ENCODE measurements at regions not wholly inside any gene's neighbourhood (a gene's known extent, or its start where the extent isn't known, plus 50 kb on each side); places are given as distances from the start of the nearest gene placed in this dataset.

DNA sequence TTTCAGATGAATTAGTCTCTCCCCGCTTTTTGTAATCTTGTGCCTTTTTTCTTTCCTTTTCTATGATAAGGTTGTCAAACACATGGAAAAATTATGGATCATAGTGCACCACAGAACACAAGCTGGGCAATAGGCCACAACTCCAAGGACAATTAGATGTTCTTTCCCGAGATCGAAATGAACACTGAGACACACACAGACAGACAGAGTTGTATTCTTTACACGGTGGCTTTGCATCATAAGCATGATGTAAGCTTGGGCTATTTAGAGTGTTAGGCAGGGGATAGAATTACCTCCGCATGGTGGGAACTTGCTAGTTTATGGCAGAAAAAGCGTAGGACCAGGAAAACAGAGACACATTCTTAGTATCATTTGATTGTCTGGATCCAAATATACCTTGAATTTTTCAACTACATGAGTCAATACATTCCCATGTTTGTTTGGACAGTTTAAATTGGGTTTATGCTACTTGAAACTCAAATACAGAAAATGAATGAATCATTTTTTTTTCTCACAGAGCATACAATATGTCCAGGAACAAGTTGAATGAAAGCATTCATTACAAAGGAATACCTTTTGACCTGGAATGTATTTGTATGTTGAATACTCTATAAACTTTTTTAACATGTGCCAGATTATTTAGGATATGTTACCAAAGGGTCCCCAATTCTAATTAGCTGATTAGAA, 1611.5 kb upstream of the TMEFF2 start:
- DNase-seq = no peak

- no peak for DNase-seq
Measured at GRCh38 chr2:193796847-193797246, 1602.1 kb upstream of the TMEFF2 start.

DNA sequence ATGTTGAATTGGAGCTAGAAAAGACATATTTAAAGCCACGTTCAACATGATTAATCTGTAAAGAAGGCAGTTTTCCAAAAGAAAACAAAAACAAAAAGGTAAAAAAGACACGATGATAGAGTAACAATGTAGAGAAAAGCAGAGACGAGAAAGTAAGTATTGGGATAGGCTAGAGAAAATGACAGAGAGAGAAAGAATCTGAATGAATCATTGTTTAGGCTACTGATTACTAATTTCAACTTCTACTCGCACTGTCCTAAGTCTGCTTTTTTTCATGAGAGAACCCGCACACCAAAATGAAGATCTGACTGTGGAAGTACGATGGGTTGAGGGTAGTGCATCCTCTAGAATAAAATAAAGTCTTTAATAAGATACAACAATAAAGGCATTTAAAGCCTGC, 1599.2 kb upstream of the TMEFF2 start:
- peak; percentile 34 for DNase-seq

DNA sequence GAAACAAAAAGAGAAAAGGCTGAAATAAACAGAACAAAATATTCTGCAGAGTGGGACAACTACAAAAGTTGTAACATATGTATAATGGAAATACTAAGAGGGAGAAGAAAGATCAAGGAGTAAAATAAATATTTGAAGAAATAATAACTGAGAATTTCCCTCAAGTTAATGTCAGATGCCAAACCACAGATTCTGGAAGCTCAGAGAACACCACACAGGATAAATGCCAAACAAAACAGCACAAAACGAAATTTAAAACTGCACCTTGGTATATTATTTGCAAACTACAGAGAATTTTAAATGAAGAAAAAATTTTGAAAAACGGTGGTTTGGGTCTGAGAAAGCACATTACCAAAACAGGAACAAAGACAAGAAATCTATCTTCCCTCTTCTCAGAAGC, 1588.9 kb upstream of the TMEFF2 start:
- DNase-seq = no peak

DNA sequence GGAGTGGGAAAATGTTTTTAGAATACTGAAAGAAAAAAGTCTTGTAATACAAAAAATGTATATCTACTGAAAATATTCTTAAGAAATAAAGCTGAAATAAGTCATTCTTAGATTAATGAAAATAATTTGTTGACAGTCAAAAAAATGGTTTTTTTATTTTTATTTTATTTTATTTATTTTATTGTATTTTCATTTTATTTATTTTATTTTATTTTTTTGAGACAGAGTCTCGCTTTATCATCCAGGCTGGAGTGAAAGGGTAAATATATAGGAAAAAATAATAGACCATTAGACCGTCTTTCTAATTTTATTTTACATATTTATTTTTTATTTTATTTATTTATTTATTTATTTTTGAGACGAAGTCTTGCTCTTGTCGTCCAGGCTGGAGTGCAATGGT, 1583.6 kb upstream of the TMEFF2 start:
- no peak for DNase-seq

GRCh38 chr2:193776988-193777387, 1582.3 kb upstream of the TMEFF2 start:
- DNase-seq = no peak

GRCh38 chr2:193774166-193774565, 1579.4 kb upstream of the TMEFF2 start:
- no peak for DNase-seq

DNA sequence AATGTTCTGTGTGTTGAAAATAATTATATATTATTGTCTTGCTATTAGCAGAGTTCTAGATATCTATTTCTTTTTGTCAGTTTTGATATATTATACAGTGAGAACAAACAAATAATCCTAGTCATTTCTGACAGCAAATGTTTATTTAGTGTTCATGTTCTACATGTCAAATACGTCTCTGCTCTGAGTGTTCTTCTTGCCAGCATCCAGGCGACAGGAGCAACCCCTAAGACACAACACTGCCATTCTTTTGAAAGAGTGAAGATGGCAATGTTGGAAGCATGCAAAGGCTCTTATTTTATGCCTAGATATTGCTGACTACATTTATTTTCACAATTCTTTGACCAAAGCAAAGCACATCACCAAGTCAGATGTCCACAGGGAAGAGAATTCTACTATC, 1556.6 kb upstream of the TMEFF2 start:
- DNase-seq = no peak

DNA sequence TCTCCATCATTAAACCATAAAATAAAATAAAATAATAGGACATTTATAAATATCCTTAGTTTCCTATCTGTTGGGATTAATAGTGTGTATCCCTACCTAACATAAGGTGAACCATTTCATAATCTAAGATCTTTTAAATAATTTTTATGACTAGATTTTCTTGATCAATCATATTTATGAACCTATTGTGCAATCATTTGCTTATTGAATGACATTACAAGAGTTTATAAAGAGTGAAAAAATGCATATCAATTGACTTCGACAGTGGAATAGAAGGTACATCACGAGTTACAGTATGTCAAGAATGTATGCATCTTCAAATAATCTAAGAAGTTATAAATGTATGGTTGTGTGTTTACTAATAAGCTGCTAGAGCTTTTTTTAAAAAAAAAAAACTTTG, 1554.8 kb upstream of the TMEFF2 start:
- DNase-seq = no peak

DNA sequence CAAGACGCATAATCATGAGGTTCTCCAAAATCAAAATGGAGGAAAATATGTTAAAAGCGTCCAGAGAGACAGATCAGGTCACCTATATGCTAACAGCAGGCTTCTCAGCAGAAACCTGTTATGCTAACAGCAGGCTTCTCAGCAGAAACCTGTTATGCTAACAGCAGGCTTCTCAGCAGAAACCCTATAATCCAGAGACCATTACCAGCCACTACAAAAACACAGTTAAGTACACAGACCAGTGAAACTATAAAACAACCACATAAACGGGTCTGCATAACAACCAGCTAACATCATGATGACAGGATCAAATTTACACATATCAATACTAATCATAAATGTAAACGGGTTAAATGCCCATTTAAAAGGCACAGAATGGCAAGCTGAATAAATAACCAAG, 1548.4 kb upstream of the TMEFF2 start:
- DNase-seq = no peak

DNA sequence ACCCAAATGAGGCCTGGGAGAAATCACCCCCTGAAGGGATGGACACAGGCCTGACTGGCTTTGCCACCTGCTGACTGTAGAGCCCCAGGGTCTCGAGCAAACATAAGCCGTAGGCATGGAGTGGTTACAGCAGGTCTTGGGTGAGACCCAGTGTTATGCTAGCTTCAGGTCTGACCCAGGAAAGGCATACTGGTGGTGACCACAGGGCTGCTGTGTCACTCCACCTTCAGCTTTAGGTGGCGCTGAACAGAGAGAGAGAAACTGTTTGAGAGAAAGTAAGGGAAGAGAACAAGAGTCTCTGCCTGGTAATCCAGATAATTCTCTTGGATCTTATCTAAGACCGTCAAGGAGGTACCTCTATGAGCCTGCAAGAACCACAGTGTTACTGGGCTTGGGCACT, 1544.2 kb upstream of the TMEFF2 start:
- no peak for DNase-seq

DNA sequence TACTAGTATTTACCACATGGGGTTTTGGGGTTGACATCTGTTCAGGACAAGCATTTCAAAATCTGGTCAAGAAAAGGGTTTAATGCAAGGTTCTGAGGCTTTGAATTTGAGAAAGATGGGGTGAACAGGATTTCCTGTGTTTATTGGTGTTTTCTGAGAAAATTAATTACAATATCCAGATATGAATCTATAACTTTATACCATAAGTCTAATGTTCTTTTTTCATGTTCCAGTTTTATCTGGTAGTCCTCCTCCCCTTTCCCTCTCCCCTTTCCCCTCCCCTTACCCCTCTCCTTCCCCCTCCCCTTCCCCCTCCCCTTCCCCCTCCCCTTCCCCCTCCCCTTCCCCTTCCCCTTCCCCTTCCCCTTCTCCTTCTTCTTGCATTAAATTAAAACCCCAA, 1518.2 kb upstream of the TMEFF2 start:
- no peak for DNase-seq

DNA sequence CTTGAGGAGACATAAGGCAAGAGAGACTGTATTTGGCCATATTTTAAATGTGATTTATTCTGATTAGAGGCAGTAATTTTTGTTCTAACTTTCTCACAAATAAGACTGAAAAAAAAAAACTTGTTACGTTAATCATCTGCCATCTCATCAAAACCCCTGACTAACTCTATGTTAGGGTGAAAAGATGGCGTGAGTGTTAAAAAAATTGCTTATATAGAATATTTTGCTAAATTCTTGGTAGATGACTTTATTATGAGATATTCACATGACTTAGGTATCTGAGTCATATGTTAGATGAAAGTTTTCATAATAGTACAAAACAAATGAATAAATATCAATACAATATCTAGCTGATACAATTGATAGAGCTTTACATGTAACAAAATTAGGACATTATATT, 1508.7 kb upstream of the TMEFF2 start:
- no peak for DNase-seq

DNA sequence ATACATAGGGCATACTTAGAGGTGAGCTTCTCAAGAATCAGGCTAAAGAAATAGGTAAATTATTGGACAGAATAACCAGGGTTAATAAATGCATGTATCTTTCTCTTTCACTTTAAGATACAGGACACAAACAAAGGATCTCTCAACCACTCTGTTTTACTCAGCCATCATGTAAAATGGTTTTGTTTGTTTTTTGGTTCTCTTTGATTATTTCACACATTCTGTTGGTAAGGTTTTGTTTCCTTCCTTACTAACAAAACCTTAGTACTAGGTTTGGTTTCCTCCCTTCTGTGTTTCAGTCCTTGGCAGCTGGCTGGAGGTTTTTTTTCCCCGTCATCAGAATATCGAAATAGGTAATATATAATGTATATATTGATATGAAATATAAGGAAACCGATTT, 1506.8 kb upstream of the TMEFF2 start:
- no peak for DNase-seq

DNA sequence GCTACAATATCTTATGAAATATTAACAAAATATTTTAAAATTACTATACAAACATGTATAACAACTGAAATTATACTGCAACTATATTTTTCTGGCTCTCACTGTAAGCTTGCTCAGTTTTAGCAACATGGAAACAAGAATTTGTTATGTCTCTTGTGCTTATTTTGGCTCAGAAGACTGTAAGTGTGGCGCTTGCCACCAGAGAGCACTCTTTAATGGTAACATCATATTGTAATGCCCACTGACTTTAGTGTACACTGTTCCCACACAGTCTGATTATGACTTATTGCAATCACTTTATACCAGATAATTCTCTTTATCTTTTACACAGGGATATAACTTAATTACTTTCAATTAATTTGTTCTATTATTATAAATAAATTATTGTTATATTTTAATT, 1500.6 kb upstream of the TMEFF2 start:
- peak; percentile 40 for DNase-seq

GRCh38 chr2:193693758-193694157, 1499.0 kb upstream of the TMEFF2 start:
- DNase-seq = no peak

- no peak for DNase-seq
Measured at GRCh38 chr2:193690572-193690971, 1495.8 kb upstream of the TMEFF2 start.

DNA sequence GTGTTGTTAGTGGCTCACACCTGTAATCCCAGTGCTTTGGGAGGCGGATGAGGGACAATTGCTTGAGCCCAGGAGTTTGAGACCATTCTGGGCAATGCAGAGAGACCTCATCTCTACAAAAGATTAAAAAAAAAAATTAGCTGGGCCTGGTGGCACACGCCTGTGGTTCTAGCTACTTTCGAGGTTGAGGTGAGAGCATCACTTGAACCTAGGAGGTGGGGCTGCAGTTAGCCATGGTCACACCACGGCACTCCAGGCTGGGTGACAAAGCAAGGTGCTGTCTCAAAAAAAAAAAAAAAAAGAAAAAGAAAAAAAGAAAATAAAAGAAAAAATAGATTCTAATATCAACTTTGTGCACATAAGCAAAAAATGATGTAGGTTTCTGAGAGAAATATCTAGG, 1492.5 kb upstream of the TMEFF2 start:
- no peak for DNase-seq

GRCh38 chr2:193679847-193680246, 1485.1 kb upstream of the TMEFF2 start:
- DNase-seq = no peak

DNA sequence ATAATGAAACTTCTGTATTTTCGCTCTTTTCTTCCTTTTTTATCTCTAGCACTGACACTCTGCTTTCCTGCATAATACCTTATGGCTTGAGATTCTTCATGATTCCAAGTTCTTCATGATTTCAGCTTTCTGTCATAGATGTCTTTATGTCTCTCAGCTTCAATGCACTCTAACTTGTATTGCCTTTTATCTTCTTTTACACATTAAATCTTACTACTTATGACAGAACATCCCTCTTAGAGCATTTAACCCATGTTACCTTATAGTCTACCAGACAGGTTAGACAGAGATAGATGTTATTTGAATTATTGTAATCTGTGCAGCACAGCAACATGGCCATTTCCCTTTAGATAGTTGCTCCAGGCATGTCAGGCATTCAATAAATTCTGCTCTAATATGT, 1475.7 kb upstream of the TMEFF2 start:
- DNase-seq = no peak

DNA sequence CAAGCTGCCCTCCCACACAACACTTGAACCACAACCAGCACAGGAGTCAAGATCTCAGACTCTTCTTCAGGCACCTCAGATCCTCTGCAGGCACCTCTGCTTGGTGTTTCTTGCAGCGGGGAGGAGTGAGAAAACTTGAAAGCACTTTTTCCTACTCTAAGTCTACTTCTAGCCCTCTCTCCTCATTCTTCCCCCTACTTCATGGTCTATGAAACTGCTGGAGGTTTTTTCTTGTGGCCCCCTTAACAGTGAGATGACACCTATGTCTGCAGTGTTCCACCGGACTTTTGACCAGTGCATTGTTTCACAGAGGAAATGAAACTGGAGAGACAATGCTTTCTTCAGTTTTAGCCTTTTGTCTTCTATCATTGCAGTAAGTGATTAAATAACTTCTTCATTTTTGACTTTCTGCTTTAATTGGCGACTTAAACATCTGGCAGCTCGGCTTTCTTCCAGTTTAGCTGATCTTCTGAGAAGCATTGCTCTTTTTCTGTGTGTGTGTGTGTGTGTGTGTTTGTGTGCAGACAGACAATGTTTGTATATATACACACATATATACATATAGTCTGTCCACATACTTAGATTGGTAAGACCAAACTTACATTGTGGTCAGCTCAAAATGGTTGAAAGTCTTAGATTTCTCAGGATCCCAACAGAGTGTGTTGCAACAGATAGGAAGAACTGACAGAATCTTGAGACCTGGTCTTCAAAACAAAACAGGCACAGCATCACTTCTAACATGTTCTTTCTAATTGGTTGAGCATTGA, 1474.0 kb upstream of the TMEFF2 start:
- no peak for DNase-seq

- no peak for DNase-seq
Measured at GRCh38 chr2:193627927-193628272, 1433.2 kb upstream of the TMEFF2 start.

- DNase-seq = no peak
Measured at GRCh38 chr2:193627187-193627926, 1432.6 kb upstream of the TMEFF2 start.

- no peak for DNase-seq
Measured at GRCh38 chr2:193608451-193608850, 1413.7 kb upstream of the TMEFF2 start.
